Testis (tissue), 2 donors: ENCODE measurements at regions not wholly inside any gene's neighbourhood (a gene's known extent, or its start where the extent isn't known, plus 50 kb on each side); places are given as distances from the start of the nearest gene placed in this dataset.
"Not testable (repeated sequence)": the region's sequence is repeated elsewhere in the genome, so short reads cannot be mapped to it uniquely, and the experiment has no call there.

Experiments used
- DNase-seq: peaks from one replicate; pipeline ENCODE4 v3.0.0-alpha.2; 2019
- H3K27ac ChIP-seq, 2 donors: fragments of 200-600 bp; sonication (generic); one replicate each; pipeline ENCODE4 v1.5.1; 2019
- H3K27me3 ChIP-seq: fragments of 200-600 bp; sonication (generic); one replicate; pipeline ENCODE4 v1.5.1; 2019
- H3K36me3 ChIP-seq: fragments of 200-600 bp; sonication (generic); one replicate; pipeline ENCODE4 v1.5.1; 2017; ENCODE audit warnings: low read depth; ENCODE audit errors: missing control alignments
- H3K4me1 ChIP-seq: fragments of 200-600 bp; sonication (generic); one replicate; pipeline ENCODE4 v1.5.1; 2019
- H3K4me3 ChIP-seq, 2 donors: fragments of 200-600 bp; sonication (generic); one replicate each; pipeline ENCODE4 v1.5.1; 2017 to 2019
- H3K9me3 ChIP-seq: fragments of 200-600 bp; sonication (generic); one replicate; pipeline ENCODE4 v1.5.1; 2017
- POLR2A ChIP-seq: fragments of 450-650 bp; IDR thresholded peaks from one replicate; pipeline ENCODE4 v1.6.1; 2017; ENCODE audit warnings: antibody characterized with exemption, mild to moderate bottlenecking, moderate library complexity
- whole genome bisulfite sequencing, 2 donors: methylation state at CpG; one replicate each; pipeline ENCODE4 v1.1.5; 2018; 5-methylcytosine and 5-hydroxymethylcytosine counted together
- intact Hi-C: fragments of 100-400 bp; cut with DNase I; formaldehyde crosslinking; loops from one replicate; pipeline ENCODE4 v1.15.1; 2023; ENCODE audit warnings: low total_unique reads
- TF ChIP-seq, protein P1 (sequence below), 3 experiments: fragments of 450-650 bp in 2 of 3; fragments of 200-600 bp in 1 of 3; sonication (generic) in 1 of 3; IDR thresholded peaks; one replicate each; pipeline ENCODE4 v1.5.1; 2016 to 2019; ENCODE audit warnings: antibody characterized with exemption in 3 of 3, mild to moderate bottlenecking in 2 of 3, moderate library complexity in 1 of 3

DNA sequence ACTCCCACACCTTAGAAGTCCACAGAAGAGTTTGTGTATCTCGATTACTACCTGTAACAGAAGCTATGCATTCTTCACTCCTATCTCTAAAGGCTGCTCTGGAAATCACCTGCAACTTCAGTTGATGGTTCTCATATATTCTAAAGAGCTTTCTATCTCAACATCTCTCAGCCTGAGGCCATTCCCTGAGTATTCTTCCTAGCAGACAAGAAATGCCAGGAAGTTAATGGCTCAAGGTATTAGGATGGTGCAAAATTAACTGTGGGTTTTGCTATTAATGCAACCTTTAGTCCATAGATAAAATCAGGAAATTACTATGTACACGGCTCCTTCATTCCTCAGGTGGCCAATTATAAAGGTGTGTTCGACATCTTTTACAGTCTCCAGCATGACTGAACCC lies 290.1 kb downstream of the ZNF716 start:
- H3K4me1 ChIP-seq, H3K36me3 ChIP-seq, H3K4me3 ChIP-seq, H3K27ac ChIP-seq, H3K9me3 ChIP-seq, H3K27me3 ChIP-seq, intact Hi-C loops, DNase-seq: not testable (repeated sequence)
- 50 to 56% methylated on average over 3 of the region's 3 CpGs for WGBS, 2 donors

DNA sequence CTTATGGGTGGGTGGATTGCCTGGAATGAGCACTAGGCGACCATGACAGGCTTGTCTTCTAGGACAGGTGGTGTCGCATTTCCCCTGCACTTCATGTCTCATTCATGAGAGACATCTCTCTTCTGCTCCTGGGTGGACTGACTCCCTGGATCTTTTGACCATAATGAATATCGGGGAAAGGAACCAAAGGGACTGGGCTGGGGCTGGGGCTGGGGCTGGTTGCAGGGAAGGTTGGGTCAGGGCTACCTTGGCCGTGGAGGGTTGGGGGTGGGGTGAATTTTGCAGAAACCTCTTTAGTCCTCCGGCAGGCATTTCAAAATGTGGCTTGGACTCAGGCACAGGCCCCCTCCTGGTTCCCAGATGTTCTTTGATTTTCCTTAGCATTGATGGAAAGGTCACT lies 319.2 kb downstream of the ZNF716 start:
- 55 to 63% methylated on average over 5 of the region's 5 CpGs for WGBS, 2 donors
- Histone ChIP-seq H3K27me3 (no peaks in the 10 kb centered on the region), H3K9me3 (no peaks in the 10 kb centered on the region), H3K4me1 (no peaks in the 10 kb centered on the region), H3K36me3 (no peaks in the 10 kb centered on the region), H3K27ac (no peak overlapping the region), H3K4me3 (no peak overlapping the region)
- intact Hi-C loops: no loop called here
- DNase-seq: no peak
- TF ChIP-seq POLR2A: no peak
- TF ChIP-seq, protein P1, sequence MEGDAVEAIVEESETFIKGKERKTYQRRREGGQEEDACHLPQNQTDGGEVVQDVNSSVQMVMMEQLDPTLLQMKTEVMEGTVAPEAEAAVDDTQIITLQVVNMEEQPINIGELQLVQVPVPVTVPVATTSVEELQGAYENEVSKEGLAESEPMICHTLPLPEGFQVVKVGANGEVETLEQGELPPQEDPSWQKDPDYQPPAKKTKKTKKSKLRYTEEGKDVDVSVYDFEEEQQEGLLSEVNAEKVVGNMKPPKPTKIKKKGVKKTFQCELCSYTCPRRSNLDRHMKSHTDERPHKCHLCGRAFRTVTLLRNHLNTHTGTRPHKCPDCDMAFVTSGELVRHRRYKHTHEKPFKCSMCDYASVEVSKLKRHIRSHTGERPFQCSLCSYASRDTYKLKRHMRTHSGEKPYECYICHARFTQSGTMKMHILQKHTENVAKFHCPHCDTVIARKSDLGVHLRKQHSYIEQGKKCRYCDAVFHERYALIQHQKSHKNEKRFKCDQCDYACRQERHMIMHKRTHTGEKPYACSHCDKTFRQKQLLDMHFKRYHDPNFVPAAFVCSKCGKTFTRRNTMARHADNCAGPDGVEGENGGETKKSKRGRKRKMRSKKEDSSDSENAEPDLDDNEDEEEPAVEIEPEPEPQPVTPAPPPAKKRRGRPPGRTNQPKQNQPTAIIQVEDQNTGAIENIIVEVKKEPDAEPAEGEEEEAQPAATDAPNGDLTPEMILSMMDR (IDR thresholded peaks at IDR 0.05): no peak

DNA sequence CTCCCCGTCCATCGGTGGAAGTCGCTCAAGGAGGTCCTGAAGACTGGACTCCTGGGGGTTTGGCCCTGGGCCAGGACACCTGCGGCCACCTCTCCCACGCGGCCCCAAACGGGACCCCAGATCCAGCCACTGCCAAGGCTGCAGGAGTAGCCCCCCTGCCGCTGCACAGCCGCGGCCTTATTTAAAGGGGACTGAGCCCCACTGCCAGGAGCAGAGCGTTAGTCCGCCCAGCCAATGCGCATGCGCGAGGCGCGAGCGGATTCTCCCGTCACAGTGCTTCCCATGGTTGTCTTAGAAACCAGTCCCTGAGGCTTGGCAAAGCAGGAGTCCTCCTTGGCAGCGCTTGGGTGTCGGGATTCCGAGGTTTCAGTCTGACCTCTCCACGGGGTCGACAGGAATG lies 320.0 kb downstream of the ZNF716 start:
- H3K4me1 ChIP-seq: no peaks in the 10 kb centered on the region
- no peaks in the 10 kb centered on the region for H3K36me3 ChIP-seq
- DNase-seq: peak; percentile 42
- H3K27ac ChIP-seq: no peak overlapping the region
- WGBS, 2 donors: 40 to 54% methylated on average over 1 to 24 of the region's 24 CpGs
- no peaks in the 10 kb centered on the region for H3K9me3 ChIP-seq
- TF ChIP-seq POLR2A: no peak
- TF ChIP-seq, protein P1 (IDR thresholded peaks at IDR 0.05): no peak
- intact Hi-C loops: no loop called here
- peak overlapping the region in 1 of 2 donors; percentile 34 for H3K4me3 ChIP-seq
- no peaks in the 10 kb centered on the region for H3K27me3 ChIP-seq

DNA sequence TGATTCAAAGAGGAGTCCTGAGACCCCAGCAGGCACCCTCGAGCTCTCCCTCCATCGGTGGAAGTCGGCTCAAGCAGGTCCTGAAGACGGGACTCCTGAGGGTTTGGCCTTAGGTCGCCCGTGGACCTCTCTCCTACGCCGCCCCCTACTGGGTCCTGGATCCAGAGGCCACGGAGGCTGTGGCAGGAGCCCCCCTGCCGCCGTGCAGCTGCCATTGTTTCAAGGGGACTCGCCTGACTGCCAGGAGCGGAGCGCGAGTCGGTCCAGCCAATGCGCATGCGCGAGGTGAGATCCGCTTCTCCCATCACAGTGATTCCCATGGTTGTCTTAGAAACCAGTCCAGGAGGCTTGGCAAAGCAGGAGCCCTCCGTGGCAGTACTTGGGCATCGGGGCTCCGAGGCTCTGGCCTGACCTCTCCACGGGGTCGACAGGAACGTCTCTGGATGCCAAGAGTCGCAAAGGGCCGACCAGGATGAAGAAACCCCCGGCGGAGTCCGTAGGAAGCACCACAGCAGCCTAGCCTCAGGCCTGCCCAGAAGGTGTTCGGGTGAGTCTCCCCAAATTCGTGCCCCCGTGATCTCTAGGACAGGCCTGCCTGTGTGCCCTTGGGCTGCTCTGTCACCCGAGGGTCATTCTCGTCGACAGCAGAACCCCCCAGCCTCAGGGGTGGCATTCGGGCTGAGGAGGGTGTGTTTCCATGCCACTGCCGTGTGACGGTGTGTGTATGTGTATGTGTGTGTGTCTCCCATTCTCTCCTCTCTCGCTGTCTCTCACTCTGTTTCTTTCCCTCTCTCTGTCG lies 322.3 kb downstream of the ZNF716 start:
- intact Hi-C loops: no loop called here
- peak; percentile 39 for DNase-seq
- H3K36me3 ChIP-seq: no peaks in the 10 kb centered on the region
- no peaks in the 10 kb centered on the region for H3K9me3 ChIP-seq
- no peaks in the 10 kb centered on the region for H3K4me1 ChIP-seq
- 64 to 73% methylated on average over 28 to 42 of the region's 42 CpGs for WGBS, 2 donors
- no peaks in the 10 kb centered on the region for H3K27me3 ChIP-seq
- peak overlapping the region in 1 of 2 donors; percentile 49 for H3K4me3 ChIP-seq
- no peak for TF ChIP-seq POLR2A
- TF ChIP-seq, protein P1 (IDR thresholded peaks at IDR 0.05): no peak
- H3K27ac ChIP-seq: no peak overlapping the region

DNA sequence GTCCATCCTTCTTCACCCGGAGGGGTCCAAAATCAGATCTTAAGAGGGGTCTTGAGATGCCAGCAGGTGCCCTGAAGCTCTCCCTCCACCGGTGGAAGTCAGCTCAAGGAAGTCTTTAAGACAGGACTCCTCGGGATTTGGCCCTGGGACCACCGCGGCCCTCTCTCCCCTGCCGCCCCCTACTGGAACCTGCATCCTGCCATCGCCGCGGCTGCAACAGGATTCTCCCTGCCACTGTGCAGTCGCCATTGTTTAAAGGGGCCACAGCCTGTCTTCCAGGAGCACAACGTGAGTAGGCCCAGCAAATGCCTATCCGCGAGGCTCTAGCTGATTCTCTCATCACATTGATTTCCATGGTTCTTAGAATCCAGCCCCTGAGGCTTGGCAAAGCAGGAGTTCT lies 324.3 kb downstream of the ZNF716 start:
- Histone ChIP-seq H3K27ac (no peak overlapping the region), H3K9me3 (no peaks in the 10 kb centered on the region), H3K4me3 (no peak overlapping the region), H3K27me3 (no peaks in the 10 kb centered on the region), H3K36me3 (no peaks in the 10 kb centered on the region), H3K4me1 (no peaks in the 10 kb centered on the region)
- no peak for DNase-seq
- intact Hi-C loops: no loop called here
- TF ChIP-seq, protein P1 (IDR thresholded peaks at IDR 0.05): no peak
- no peak for TF ChIP-seq POLR2A
- 80 to 81% methylated on average over 2 to 13 of the region's 13 CpGs for WGBS, 2 donors
